Activated T-helper 1 cell treated with Interleukin-2 at 50 U/mL for 16 hours (primary cell): ENCODE measurements at regions not wholly inside any gene's neighbourhood (a gene's known extent, or its start where the extent isn't known, plus 50 kb on each side); places are given as distances from the start of the nearest gene placed in this dataset.

ENCODE experiments used
- DNase-seq: peaks from one replicate; pipeline ENCODE4 v3.0.0-alpha.2; 2020; ENCODE audit warnings: low read depth

DNA sequence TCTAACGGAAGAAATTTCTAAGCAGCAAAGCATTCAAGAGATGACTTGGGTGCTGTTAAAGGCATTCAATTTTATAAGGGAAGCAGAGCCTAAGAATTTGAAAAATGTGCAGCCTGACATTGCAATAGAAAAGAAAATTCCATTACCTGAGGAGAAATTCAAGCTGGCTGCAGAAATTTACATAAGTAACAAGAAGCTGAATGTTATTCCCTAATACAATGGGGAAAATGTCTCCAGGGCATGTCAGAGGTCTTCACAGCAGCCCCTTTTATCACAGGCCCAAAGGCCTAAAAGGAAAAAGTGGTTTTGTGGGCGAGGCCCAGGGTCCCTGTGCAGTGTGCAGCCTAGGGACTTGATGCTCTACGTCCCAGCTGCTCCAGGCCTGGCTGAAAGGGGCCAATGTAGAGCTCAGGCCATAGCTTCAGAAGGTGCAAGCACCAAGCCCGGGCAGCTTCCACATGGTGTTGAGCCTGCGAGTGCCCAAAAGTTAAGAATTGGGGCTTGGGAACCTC, 306.7 kb downstream of the RDH14 start:
- DNase-seq: no peak

DNA sequence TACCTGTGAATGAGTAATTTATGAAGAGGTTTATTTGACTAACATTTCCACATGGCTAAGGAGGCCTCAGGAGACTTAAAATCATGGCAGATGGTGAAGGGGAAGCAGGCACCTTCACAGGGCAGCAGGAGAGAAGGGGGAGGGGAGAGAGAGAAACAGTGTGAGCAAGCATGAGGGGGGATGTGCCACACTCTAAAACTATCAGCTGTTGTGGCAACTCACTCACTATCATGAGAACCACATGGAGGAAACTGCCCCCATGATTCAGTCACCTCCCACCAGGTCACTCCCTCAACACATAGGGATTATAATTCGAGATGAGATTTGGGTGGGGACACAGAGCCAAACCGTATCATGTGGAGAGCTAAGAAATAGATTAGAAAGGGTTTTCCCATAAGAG, 309.0 kb downstream of the RDH14 start:
- no peak for DNase-seq

DNA sequence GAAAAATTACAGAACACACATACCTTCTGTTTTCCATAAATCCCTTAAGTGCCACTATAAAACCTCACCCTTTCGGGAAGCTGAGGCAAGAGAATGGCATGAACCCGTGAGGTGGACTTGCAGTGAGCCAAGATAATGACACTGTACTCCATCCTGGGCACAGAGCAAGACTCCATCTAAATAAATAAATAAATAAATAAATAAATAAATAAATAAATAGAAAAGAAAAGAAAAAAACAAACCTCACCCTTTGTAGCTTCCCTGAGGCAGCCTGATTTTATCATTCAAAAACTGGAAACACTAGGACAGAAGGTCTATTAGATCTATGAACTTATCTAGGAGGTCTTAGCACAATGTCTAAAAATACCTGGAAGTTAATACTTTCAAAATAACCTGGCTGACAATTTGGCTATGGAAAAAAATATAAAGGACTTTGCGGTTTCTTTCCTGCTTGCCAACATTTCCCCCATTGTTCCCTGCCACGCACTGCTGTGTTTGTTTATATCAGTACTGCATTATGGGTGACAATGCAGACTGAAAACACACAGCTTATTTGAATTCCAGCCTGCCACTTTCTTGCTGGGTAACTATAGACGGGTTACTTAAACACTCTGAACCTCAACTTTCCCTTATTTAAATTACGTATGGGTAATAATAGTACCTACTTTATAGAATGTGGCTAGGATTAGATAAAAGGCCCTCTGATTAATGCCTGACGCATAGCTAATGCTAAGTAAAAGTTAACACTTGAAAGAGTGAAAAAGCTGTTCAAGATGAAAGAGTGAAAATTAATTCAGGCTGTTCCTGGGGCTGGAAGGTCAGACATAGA, 313.0 kb downstream of the RDH14 start:
- no peak for DNase-seq

- no peak for DNase-seq
Measured at GRCh38 chr2:18245375-18245774, 315.1 kb downstream of the RDH14 start.

GRCh38 chr2:18244845-18245244, 315.6 kb downstream of the RDH14 start:
- no peak for DNase-seq

DNA sequence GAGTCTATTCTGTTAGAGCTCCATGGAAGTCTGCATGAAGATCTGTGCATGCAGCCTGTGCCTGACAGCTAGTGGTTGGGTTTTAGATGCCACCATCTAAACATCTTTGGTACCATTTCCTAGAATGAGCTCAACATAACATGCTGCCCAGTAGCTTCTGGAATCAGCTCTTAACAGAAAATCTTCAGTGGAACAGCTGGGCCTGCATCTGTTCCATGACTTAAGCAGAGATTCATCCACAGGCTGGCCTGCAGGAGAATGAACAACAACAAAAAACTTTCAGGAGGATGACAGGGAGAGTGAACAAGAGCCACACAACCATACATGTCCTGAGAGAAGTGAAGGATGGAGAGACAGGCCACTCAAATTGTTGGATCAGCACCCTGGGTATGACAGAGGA, 316.6 kb downstream of the RDH14 start:
- DNase-seq: no peak

- DNase-seq: no peak
Measured at GRCh38 chr2:18242716-18243115, 317.7 kb downstream of the RDH14 start.

GRCh38 chr2:18238209-18238608, 322.2 kb downstream of the RDH14 start:
- DNase-seq: no peak

- no peak for DNase-seq
Measured at GRCh38 chr2:18237298-18237697, 323.2 kb downstream of the RDH14 start.

GRCh38 chr2:18232731-18233438, 327.6 kb downstream of the RDH14 start:
- DNase-seq: no peak

DNA sequence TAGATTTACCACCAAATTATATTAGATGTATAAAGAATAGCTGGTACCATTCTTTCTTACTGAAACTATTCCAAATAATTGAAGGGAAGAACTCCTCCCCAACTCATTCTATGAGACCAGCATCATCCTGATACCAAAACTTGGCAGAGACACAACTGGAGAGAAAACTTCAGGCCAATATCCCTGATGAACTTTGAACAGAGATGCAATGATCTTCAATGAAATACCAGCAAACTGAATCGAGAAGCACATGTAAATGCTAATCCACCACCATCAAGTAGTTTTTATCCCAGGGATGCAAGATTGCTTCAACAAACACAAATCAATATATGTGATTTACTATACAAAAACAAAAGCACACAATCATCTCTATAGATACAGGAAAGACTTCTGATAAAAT, 329.8 kb downstream of the RDH14 start:
- no peak for DNase-seq

- no peak for DNase-seq
Measured at GRCh38 chr2:18219676-18220075, 340.8 kb downstream of the RDH14 start.

GRCh38 chr2:18218160-18218933, 339.9 kb downstream of the KCNS3 start:
- no peak for DNase-seq

GRCh38 chr2:18214936-18215335, 336.5 kb downstream of the KCNS3 start:
- no peak for DNase-seq

- no peak for DNase-seq
Measured at GRCh38 chr2:18213986-18214385, 335.5 kb downstream of the KCNS3 start.

DNA sequence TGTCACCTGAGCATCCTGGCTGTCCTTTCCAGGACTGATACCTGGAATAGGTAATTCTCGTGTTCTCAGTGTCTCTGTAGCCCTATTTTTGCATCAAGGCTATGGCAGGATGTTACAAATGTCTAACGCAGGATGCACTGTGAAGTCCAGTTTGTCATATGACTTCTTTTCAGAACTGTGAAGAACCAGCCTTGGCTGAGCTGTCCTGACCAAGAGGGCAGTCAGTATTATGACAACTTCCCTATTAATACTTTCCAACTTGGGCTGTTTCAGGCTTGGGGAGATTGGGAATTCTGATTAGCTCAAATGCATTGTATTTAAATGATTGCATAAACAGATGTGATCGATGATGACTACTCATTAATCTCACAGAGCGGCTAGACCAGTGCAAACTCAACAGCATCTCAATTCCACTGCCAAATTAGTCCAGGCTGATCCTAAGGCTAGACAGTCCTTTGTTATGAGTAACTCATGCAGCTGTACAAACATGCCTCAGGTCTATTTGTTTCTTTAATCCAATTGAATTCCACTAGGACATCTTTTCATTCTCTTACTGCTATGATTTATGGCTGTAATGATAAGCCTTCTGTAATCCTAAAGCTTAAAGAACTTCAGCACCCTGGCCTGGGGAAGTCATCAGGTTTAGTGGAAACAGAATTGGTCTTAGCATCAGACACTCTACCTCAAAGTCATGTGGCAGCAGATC, 331.6 kb downstream of the KCNS3 start:
- DNase-seq: no peak

GRCh38 chr2:18208956-18209355, 330.5 kb downstream of the KCNS3 start:
- no peak for DNase-seq

GRCh38 chr2:18200771-18201170, 322.3 kb downstream of the KCNS3 start:
- DNase-seq: no peak

DNA sequence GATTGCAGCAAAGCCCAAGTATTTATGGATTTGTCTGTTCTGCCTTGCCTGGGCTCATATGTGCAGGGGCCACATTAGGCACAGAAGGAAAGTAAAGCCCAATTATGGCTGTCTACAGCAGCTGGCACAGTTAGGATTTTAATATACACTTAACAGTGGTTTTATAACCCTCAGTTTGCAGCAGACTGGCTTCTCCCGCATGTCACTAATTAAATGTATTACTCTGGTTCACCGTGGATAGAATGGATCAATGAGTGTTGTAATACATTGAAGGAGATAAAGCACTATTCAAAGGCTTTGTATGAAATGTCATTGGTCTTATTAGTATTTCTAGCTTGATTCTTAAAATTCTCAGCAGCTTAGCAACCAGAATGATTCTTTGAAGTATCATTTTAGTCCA, 320.2 kb downstream of the KCNS3 start:
- no peak for DNase-seq

DNA sequence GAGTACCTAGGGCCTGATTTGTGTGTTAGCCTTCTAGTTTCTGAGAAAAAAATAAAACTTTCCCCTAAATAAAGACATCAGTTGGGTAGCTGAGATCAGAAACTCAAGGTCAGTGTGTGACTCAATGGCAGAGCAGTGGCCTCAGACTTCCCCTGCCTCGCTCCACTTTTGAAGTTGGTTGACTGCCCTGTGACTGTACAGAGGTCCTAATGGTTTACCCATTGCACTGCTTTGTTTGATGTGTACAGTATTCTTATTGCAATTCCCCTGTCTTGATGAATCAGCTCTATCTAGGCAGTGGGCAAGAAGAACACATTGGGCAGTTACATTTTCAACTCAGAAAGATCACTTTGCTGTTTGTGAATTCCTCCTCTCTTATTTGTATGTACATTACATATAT, 315.7 kb downstream of the KCNS3 start:
- no peak for DNase-seq

DNA sequence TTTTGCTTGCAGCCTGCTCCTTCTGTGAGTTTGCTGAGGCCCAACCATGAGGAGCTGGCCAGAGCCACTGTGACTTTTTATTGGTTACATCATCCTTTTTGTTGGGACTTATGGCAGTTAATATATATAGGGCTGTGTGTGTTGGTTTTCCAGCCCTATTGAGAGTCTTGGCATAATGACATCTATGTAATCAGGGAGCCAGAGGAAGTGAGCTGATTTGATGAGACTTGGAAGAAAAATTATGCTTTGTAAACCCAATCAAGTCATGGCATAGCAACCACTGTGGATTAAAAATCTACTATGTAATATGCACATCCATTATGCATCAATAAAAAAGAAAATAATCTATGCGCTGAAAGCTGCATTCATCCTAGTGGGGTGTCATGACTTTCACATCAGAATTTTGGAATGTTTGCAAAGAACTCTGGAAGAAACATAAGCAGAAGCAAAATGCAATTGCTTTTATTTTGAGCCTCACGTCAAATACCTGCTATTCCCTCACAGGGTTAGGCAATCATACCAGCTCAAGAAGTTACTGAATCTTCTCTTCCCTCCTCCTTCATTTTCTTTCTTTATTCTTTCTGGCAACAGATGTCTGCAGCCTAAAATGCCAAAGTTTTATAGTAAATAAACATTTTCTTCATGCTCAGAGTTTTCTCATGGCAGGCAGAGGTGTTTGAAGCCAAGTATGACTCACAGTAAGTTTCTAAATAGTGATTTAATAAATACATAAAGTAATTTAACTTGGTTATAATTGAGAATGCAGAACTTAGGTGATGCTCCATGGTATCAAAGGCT, 308.5 kb downstream of the KCNS3 start:
- DNase-seq: no peak
